Dedifferentiated amniotic fluid mesenchymal stem cell (primary cell): ENCODE measurements at regions not wholly inside any gene's neighbourhood (a gene's known extent, or its start where the extent isn't known, plus 50 kb on each side); places are given as distances from the start of the nearest gene placed in this dataset.

Source experiments
- DNase-seq: peaks from one replicate; pipeline ENCODE4 v3.0.0-alpha.2; 2016; ENCODE audit errors: extremely low spot score

DNA sequence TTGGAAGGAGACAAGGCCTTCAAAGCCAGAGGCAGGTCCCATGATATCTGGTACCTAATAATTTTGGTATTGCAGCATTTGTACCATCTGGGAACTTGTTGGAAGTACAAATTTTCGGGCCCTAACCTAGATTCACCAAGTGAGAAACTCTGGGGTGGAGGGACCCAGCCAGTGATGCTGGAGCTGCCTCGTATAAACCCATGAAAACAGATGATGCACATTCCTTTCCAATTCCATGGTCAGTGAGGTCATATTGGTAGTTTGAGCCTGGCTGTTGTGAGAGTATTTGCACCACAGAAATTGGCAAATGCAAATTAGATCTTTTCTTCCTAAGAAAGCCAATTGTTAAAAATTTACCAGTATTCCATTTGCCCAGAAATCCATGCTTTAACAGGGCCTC, 269.6 kb upstream of the PLXNA2 start:
- no peak for DNase-seq

DNA sequence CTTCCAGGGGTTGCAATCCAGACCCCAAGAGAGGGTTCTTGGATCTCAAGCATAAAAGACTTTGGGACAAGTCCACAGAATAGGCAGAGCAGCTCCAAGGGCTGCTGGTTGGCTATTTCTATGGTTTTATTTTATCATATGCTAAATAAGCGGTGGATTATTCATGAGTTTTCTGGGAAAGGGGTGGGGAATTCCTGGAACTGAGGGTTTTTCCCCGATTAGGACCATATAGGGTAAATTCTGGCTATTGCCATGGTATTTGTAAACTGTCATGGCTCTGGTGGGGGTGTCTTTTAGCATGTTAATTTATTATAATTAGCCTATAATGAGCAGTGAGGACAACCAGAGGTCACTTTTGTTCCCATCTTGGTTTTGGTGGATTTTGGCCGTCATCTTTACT, 270.9 kb upstream of the PLXNA2 start:
- DNase-seq: no peak

DNA sequence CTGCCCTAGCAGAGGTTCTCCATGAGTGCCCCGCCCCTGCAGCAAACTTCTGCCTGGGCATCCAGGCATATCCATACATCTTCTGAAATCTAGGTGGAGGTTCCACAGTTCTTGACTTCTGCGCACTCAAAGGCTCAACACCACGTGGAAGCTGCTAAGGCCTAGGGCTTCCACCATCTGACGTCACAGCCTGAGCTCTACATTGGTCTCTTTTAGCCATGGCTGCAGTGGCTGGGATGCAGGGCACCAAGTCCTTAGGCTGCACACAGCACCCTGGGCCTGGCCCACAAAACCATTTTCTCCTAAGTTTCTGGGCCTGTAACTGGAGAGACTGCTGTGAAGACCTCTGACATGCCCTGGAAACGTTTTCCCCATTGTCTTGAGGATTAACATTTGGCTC, 272.6 kb upstream of the PLXNA2 start:
- no peak for DNase-seq

DNA sequence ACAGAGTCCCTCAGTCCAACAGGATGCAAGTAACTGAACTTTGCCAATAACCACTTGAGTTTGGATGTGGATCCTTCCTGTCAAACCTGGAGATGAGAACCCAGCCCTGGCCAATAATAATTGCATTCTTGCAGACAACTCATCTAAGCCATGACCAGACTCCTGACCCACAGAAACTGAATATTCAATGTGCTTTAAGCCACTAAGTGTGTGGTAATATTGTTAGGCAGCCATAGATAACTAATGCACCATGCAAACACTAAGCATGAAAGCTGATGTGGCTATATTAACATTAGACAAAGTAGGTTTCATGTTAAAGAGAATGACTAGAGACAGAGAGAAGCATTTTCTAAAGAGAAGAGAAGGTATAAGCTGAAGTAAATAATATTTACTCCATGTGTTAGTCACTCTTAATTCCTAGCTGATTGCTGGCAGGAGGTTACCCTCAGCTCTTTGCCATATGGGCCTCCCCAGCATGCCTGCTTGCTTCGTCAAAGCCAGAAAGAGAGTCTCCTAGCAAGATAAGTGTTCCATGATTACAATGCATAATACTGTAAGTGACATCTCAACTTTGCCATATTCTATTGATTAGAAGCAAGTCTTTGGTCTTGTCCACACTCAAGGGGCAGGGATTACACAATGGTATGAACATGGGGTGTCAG, 276.4 kb upstream of the PLXNA2 start:
- no peak for DNase-seq

DNA sequence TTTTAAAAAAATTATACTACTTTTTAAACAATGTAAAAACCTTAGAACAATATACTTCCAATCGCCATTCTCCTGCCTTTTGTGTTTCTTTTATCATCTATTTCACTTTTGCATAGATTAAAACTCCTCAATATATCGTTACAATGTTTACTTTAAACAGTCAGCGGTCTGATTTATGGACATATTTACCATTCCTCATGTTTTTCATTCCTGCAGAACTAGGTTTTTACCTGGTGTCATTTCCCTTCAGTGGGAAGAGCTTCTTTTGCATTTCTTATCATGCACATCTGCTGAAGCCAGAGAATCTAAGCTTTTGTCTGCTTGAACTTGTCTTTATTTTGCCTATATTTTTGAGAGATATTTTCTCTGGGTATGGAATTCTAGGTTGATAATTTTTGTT, 277.4 kb upstream of the PLXNA2 start:
- DNase-seq: no peak

DNA sequence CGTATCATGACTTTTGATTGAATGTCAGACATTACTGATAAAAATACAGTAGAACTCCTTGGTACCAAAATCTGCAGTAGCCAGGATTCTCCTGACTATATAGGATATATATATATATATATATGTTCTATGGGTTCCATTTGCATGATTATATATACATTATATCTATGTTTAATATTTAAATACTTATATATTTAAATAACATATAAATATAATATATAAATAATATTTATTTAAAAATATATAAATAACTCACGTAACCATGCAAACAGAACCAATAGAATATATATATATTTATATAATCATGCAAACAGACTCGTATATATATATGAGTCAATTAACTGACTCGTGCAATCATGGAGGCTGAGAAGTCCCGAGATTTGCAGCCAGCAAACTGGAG, 278.8 kb upstream of the PLXNA2 start:
- no peak for DNase-seq

DNA sequence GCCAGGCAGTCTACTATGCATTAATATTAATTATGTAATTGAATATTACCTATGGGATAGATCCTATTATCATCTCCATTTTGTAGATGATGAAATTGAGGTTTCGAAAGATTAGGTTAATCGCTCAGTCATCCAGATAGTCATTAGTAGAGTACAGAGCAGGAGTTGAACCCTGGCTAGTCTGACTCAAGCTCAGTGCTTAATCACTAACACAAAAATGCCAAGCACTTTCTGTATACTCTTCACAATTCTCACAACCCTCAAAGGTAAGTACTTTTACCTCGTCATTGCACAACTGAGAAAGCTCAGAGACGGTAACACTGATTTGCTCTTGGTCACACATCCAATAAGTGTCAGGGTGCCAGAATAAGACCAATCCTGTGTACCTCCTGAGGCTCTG, 280.2 kb upstream of the PLXNA2 start:
- no peak for DNase-seq

DNA sequence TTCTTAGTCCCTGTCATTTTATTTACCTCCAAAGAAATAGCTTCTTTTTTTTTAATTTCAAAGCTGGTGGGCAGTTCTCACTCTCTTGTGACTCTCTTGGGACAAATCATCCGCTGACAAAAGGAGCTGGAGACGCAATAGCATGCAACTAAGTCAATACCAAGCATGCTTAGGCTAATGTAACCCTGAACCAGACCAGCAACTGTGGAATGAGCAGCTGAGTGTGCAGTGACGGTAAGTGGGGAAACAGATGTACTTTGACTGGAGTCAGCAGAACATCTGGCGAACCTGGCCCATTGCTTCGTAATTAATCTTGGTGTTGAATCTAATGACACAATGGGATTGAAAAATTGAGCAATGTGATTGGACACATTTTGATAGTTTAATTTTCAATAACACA, 280.7 kb upstream of the PLXNA2 start:
- DNase-seq: no peak

DNA sequence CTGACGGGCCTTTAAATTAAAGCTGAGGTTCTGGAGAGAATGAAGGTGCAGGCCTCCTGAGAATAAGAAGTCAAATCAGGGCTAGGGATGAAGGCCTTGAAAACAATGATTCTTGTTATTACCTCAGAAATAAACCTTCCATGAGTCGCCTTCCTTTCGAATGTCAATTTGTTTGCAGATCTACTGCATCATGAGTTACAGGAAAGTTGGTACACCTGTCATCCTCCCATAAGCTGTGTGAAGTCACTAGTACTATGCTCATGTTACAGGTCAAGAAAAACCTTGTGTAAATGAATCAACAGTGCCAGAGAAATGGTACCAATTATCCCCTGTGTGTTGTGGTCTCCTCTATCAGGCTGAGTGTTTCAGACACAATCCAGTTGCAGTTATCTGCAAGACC, 281.2 kb upstream of the PLXNA2 start:
- DNase-seq: no peak

DNA sequence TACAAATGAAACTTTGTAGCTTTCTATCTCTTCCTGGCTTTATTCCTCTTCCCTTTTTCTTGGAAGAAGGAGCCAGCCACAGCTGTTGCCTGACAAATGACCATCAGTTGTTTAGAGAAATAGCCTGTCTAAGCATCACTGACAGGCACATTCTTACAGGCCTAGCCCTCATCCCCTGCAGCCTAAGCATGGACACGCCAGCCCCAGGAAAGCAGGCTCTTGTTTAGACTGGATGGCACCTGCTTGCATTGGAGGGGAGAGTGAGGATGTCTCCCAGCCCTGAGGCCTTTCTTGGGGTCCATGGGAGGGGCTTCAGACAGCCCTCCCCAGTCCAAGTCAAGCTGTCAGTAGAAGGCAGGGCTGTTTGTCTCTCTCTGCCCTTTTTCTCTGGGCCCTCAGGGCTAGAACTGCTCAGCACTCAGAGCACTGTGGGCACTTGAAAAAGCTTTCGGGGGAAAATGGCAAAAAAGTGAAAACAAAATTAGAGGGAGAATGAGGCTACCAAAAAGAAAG, 282.5 kb upstream of the PLXNA2 start:
- DNase-seq: no peak

DNA sequence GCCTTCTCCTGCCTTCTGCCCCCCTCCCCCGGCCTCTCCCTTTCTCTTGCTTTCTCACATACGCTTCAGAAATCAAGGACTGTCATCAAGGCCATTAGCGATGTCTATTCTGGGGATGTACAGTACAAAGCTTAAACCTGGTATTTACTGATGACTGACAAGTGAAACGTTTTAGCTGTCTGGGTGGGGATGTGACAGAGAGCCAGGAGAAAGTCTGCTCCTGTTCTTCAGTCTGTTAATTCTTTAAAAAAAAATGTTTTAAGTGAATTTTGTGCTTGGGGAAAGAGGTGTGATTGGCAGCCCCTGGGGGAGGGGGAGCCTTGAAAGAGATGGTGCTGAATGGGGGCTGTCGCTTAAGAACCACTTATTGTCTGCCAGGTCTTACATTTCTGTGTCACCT, 283.0 kb upstream of the PLXNA2 start:
- DNase-seq: no peak

DNA sequence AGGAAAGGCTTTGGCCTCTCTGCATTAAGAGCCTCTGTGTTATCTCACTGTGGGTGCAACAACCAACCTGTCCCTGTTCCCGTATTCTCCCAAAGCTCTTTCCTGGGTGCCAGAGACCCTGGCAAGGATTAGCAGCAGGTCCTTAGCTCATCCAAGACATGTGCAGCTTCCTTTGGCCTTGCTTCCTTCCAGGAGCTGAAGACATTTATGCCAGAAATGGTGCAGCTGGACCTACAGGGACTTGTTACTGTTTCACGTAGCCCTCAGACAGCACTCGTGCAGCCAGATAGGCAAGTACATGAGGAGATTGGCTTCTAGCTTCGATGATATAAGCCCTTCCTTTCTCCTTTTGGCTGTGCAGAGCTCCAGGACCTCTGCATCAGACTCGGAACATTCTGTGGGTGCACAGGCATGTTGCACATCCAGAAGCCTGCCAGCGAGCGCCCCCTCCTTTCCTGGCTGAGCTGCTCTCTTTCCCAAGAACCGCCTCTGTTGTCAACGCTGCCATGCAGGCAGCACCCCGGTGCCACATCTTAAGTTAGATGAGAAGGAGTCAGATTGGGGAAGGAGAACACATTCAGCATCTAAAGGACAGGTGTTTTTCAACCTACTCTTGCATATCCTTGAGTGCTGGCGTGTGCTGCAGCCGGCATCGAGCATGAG, 284.5 kb upstream of the PLXNA2 start:
- DNase-seq: no peak

DNA sequence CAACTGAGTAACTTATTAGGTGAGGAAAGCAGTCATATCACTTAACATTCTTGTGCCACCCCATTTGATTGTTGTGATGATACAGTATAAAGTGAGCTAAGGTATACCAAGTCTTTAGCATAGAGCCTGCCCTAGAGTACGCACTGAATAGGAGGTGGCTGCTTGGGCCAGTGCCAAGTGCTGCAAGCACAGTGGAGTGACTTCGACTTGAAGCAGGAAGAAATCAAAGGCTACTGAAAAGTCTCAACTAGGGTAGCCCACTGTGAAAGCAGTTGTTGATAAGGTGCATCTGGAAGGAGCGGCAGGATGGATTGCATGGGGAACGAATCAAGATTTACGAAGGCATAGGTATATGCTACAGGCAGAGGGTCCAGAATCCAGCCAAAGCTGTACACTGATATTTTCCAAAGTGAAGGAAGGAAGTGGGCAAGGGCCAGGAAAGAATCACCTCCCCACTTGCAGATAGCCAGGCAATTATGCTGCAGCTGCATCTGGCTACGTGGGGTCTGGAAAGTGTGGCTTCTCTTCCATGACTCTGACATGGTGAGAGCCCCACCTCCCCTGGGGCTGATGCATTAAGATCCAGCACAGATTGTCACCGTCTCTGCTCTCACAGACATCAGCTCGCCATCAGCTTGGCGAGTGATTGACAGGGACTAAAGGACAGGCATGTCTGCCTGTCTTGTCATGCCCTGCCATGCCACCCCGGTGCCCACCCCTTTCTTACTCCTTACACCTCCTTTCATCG, 287.0 kb upstream of the PLXNA2 start:
- no peak for DNase-seq

DNA sequence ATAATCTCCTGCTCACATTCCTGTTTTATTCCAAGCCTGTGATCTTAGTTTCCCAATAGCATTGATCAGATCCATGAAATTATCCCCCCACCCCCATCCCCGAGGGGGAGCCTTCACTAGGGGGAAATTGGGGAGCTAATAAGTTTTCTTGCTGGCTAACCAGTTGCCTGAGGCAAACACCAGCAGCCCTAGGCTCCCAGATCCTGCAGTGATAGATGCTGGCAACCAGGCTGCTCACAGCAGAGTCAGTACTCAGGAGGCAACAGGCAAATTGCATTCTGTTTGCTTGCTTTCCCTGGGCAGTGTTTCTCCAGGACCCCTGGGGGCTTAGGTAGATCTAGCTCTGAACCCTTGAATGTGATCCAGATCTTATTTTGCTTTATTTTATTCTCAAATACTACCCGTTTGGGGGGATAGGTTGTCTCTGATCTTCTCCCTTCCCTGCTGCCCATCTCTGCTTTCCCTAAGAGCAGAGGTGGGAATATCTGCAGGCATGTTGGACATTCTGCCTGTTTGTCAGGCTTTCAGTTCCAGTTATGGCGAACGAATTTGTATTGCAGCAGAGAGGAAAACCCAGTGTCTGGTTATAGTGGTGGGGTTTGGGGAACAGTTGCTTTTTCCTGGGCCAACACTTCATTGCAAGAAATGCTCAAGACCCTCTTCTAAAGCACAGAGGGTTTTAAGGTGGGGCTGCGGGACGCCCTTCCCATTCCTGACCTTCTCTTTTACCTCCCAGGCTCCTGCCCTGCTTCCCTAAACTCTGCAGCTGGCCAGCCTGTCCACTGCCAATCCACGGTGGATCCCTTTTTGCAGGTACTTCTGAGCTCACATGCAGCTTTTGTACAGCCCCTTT, 289.8 kb upstream of the PLXNA2 start:
- DNase-seq: no peak

DNA sequence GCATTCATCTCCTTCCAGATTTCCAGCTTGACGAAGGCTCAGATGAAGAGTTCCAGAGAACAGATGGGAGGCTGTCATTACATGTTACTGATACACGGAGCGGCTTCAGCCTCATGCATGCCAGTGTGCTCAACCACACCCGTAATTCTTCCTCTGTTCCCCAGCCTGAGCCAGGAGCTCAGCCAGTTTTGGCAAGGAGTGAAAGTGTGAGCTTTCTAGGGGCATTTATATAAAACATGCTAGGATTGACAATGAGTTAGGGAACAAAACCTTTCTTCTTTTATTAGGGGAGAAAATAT, 290.4 kb upstream of the PLXNA2 start:
- no peak for DNase-seq

DNA sequence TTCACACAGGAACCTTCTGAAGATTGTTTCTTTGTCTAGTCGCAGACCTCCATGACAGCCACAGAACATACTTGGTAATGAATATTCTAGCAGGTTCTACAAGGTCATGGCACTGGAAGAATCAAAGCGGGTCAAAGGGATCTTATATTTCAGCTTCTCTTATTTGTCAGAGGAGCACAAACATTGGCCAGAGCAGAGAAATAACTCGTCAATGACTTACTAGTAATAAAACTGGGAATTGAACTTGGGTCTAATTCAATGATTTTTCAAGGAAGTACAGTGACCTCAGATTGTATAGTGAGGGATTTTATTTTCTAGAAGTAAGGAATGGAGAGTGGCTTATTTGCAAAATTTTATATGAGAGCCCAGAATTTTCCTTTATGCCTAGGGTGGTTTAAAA, 290.8 kb upstream of the PLXNA2 start:
- DNase-seq: no peak

DNA sequence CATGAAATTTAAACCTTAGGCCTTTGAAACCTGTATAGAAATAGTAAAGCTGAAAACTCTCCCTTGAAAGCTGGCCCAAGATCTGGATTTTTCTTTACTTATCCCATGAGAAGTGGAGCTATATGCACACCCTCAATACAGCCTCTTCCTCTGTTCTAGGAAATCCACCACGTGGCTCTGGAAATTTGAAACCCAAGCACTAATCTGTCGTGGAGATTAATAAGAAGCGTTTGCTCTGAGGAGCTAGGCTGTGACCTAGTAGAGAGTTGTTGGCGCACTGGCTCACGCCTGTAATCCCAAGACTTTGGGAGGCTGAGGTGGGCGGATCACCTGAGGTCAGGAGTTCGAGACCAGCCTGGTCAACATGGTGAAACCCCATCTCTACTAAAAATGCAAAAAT, 291.3 kb upstream of the PLXNA2 start:
- DNase-seq: no peak

DNA sequence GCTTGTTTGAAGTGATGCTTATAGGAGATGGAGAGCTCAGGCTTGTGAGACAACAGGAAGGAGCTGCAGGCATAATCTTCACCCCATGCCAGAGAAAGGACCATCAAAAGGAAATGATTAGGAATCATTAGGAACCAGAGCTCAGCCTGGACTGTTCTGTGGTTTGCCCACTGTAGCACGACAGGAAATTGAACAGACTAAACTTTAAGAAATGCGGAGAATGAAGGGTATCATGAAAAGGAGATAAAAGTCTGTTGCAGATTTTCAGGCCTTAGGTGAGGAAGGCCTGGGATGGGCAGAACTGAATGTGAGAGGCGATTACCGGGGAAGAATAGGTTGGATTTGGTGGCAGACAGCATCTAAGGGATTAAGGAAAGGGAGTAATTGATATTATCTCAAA, 292.0 kb upstream of the PLXNA2 start:
- no peak for DNase-seq

DNA sequence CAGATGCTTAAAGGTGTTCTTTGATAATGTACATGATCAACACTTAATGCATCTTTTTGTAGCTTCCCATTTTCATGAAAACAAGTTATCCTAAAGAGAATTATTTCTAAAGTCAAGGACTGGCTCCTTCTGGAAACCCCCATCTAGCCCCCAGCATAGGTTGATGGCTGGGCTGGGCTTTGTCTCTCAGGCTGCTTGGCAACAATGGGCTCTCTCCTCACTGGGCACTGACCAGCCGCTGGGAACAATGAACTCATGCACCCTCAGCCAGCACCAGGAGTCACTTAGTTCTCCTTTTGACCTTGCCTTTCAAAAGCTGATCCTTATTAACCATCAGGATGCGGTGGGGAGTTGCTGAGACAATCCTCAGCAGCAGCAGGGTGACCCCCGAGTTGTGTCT, 293.0 kb upstream of the PLXNA2 start:
- DNase-seq: no peak

DNA sequence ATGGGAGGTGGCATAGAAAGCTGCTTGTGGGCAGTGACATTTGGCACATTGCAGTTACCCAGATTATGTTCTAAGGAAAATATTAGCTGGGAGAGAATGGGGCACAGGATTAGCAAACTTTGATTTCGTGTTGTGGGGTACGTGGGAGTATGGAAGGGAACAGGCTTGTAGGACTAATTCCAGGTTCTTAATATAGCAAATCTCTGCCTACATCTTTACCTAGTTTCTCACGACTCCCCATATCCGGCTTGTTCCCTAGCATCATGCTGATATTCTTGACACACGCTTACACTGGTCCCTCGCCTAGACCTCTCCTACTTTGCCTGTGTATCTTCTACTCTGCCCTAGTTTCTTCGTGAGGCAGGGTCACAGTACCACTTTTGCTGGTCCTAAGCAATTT, 293.9 kb upstream of the PLXNA2 start:
- DNase-seq: no peak

DNA sequence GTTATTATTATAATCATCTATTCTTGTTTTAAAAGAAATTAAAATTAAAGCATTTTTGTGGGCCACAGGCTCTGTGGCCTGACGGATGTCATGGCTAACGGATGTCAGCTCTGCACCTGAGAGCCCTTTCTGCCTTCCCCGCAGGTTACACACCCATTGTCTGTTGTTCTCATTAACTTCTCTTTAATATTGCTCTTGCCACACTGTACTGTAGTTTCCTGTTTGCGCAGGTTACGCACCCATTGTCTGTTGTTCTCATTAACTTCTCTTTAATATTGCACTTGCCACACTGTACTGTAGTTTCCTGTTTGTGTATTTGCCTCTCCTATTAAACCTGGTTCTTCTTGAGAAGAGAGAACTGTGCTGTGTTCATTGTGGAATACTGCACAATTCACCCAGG, 294.4 kb upstream of the PLXNA2 start:
- no peak for DNase-seq

DNA sequence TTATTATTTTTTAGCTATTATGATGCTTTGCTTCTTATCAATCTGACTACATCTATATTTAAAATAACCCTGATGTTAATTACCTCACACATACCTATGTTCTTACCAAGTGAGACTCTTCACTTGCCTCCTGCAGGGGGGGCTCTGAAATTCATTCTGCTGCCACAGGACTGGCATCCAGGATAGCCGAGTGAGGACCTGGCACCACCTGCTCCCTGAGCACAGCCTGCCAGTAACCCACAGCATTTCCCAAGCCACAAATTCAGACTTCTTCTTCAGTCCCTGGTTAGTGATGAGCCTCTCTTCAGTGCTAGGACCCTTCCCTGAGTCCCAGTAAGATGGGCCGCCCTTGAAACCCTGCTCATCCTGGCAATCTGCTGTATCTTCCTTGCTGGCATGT, 296.5 kb upstream of the PLXNA2 start:
- no peak for DNase-seq
